HuH-7.5 (cell line): ENCODE measurements at regions not wholly inside any gene's neighbourhood (a gene's known extent, or its start where the extent isn't known, plus 50 kb on each side); places are given as distances from the start of the nearest gene placed in this dataset.

Source experiments
- DNase-seq: peaks from one replicate; pipeline ENCODE4 v3.0.0; 2011; ENCODE audit warnings: low spot score

- DNase-seq, result no peak
Measured at GRCh38 chr9:79796411-79796810, 224.6 kb downstream of the TLE4 start.

GRCh38 chr9:79788662-79789061 lies 216.9 kb downstream of the TLE4 start:
- DNase-seq, result no peak

- DNase-seq, result no peak
Measured at GRCh38 chr9:79781263-79781662, 209.5 kb downstream of the TLE4 start.

GRCh38 chr9:79780559-79780958 lies 208.8 kb downstream of the TLE4 start:
- no peak for DNase-seq

- DNase-seq, result no peak
Measured at GRCh38 chr9:79779901-79780300, 208.1 kb downstream of the TLE4 start.

- DNase-seq, result no peak
Measured at GRCh38 chr9:79778581-79778980, 206.8 kb downstream of the TLE4 start.

- no peak for DNase-seq
Measured at GRCh38 chr9:79776581-79776980, 204.8 kb downstream of the TLE4 start.
